Smooth muscle cell (in vitro differentiated cells): ENCODE measurements at regions not wholly inside any gene's neighbourhood (a gene's known extent, or its start where the extent isn't known, plus 50 kb on each side); places are given as distances from the start of the nearest gene placed in this dataset.
"Not testable (repeated sequence)": the region's sequence is repeated elsewhere in the genome, so short reads cannot be mapped to it uniquely, and the experiment has no call there.

Experiments
- DNase-seq: peaks from one replicate; lab custom pipeline; 2025; ENCODE audit not compliant: unreplicated experiment; lab: John Stamatoyannopoulos, UW
- H2AFZ ChIP-seq: fragments of 200-600 bp; sonication (generic); 2 replicates; pipeline ENCODE4 v1.6.0; 2016; ENCODE audit warnings: antibody characterized with exemption, low read depth, mild to moderate bottlenecking
- H3F3A ChIP-seq: fragments of 200-600 bp; sonication (generic); 2 replicates; pipeline ENCODE4 v1.6.0; 2017; ENCODE audit warnings: antibody characterized with exemption, low read depth
- H3K27ac ChIP-seq: fragments of 200-600 bp; sonication (generic); 2 replicates; pipeline ENCODE4 v1.5.1; 2016; ENCODE audit warnings: low read depth, mild to moderate bottlenecking
- H3K27me3 ChIP-seq: fragments of 200-600 bp; sonication (generic); 2 replicates; pipeline ENCODE4 v1.6.1; 2016; ENCODE audit warnings: low read depth, mild to moderate bottlenecking
- H3K36me3 ChIP-seq: fragments of 200-600 bp; sonication (generic); 2 replicates; pipeline ENCODE4 v1.5.1; 2016; ENCODE audit warnings: low read depth
- H3K4me1 ChIP-seq: fragments of 200-600 bp; sonication (generic); 2 replicates; pipeline ENCODE4 v1.5.1; 2016; ENCODE audit warnings: low read depth
- H3K4me2 ChIP-seq: fragments of 200-600 bp; sonication (generic); 2 replicates; pipeline ENCODE4 v1.6.0; 2016; ENCODE audit warnings: mild to moderate bottlenecking
- H3K4me3 ChIP-seq: fragments of 200-600 bp; sonication (generic); 2 replicates; pipeline ENCODE4 v1.5.1; 2016; ENCODE audit warnings: mild to moderate bottlenecking
- H3K79me2 ChIP-seq: fragments of 200-600 bp; sonication (generic); 2 replicates; pipeline ENCODE4 v1.6.0; 2016; ENCODE audit warnings: low read depth, mild to moderate bottlenecking
- H3K9ac ChIP-seq: fragments of 200-600 bp; sonication (generic); 2 replicates; pipeline ENCODE4 v1.6.0; 2016; ENCODE audit warnings: low read depth
- H3K9me3 ChIP-seq: fragments of 200-600 bp; sonication (generic); replicated peaks from 2 replicates; pipeline ENCODE4 v1.5.1; 2016; ENCODE audit warnings: low read depth
- H4K20me1 ChIP-seq: fragments of 200-600 bp; sonication (generic); 2 replicates; pipeline ENCODE4 v1.6.0; 2016; ENCODE audit warnings: low read depth
- WGBS: methylation state at CpG from one replicate; pipeline ENCODE4 v1.1.7; 2016; ENCODE audit warnings: low lambda C conversion rate; 5-methylcytosine and 5-hydroxymethylcytosine counted together
- TF ChIP-seq, protein P1 (sequence below): fragments of 200-600 bp; sonication (generic); IDR thresholded peaks from 2 replicates; pipeline ENCODE4 v1.5.1; 2017; ENCODE audit warnings: borderline replicate concordance, mild to moderate bottlenecking, antibody characterized with exemption; ENCODE audit not compliant: insufficient read depth, poor library complexity, severe bottlenecking

DNA sequence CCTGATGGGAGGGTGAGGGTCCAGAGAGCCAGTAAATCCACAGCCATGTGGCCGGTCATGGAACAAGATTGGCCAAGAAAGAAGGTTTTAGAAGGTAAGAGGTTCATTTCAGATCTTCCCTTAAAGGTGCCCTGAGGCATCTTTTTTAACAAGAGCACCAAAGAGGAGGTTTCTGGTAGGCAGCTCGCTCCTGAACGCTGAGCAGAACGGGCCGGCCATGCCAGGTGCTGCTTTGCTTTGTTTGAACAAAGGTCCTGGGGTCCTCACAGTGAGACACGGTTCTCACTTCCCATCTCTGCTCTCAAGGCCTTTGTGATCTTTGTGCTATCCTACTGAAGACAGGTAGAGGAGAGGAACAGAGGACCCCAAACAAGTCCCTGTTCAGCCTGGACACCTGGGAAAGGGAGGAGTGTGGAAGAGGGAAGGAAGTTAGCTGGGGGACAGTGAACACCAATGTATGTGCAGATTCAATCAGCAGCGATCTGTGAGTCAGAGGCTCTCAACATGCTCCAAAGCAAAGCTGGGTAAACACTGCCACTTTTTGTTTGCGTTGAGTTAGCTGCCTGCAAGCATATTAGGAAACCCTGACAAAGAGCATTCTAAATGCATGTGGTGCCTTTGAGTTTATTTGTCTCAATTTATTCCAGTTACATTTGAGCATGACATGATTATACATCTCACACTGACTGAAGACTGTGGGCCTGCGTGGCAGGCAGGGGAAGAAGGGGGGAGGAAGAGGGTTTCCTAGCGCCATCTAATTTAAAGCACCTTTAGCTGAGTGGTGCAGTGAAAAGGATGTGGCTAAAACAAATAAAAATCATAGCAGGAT is 102.4 kb downstream of the ASB1 start:
- TF ChIP-seq, protein P1, sequence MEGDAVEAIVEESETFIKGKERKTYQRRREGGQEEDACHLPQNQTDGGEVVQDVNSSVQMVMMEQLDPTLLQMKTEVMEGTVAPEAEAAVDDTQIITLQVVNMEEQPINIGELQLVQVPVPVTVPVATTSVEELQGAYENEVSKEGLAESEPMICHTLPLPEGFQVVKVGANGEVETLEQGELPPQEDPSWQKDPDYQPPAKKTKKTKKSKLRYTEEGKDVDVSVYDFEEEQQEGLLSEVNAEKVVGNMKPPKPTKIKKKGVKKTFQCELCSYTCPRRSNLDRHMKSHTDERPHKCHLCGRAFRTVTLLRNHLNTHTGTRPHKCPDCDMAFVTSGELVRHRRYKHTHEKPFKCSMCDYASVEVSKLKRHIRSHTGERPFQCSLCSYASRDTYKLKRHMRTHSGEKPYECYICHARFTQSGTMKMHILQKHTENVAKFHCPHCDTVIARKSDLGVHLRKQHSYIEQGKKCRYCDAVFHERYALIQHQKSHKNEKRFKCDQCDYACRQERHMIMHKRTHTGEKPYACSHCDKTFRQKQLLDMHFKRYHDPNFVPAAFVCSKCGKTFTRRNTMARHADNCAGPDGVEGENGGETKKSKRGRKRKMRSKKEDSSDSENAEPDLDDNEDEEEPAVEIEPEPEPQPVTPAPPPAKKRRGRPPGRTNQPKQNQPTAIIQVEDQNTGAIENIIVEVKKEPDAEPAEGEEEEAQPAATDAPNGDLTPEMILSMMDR: no peak
- Histone ChIP-seq H3K4me2 (no peak overlapping the region), H3K4me3 (no peak overlapping the region), H3F3A (no peaks in the 10 kb centered on the region), H4K20me1 (no peaks in the 10 kb centered on the region), H3K9me3 (no peaks in the 10 kb centered on the region), H3K36me3 (no peaks in the 10 kb centered on the region), H3K79me2 (no peaks in the 10 kb centered on the region), H3K4me1 (no peaks in the 10 kb centered on the region), H3K27me3 (no peaks in the 10 kb centered on the region), H3K9ac (no peak overlapping the region), H3K27ac (no peak overlapping the region), H2AFZ (no peak overlapping the region)
- DNase-seq: no peak
- 82% methylated on average over 10 of the region's 10 CpGs for WGBS

DNA sequence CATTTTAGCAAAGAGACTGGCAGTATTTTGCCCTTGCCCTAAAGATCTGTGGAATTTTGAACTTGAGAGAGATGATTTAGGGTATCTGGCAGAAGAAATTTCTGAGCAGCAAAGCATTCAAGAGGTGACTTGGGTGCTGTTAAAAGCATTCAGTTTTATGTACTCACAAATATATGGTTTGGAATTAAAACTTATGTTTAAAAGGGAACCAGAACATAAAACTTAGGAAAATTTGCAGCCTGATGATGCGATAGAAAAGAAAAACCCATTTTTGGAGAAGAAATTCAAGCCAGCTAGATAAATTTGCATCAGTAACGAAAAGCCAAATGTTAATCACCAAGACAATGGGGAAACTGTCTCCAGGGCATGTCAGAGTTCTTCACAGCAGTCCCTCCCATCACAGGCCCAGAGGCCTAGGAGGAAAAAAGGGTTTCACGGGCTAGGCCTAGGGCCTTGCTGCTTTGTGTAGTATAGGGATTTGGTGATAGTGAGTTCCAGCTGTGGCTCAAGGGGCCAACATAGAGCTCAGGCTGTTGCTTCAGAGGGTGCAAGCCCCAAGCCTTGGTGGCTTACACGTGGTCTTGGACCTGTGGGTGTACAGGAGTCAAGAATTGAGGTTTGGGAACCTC is 104.4 kb downstream of the ASB1 start:
- not testable (repeated sequence) for H3K9ac ChIP-seq, DNase-seq, H3F3A ChIP-seq, H3K27me3 ChIP-seq, H3K27ac ChIP-seq, H3K36me3 ChIP-seq, H4K20me1 ChIP-seq, H3K9me3 ChIP-seq, H3K4me1 ChIP-seq, H3K4me3 ChIP-seq, H3K79me2 ChIP-seq, H3K4me2 ChIP-seq, H2AFZ ChIP-seq
- 74% methylated on average over 4 of the region's 4 CpGs for WGBS

DNA sequence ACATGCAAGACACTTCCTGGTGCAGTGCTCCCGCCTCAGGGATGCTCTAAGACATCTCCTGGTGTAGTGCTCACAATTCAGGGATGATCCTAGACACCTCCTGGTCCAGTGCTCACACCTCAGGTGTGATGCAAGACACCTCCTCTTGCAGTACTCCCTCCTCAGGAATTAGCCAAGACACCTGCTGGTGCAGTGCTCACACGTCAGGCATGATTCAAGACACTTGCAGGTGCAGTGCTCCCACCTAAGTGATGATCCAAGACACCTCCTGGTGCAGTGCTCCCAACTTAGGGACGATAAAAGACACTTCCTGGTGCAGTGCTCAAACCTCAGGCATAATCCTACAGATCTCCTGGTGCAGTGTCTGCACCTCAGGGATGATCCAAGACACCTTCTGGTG is 117.0 kb downstream of the ASB1 start:
- not testable (repeated sequence) for H3K9me3 ChIP-seq, H3K27me3 ChIP-seq, H3F3A ChIP-seq, H3K36me3 ChIP-seq, H2AFZ ChIP-seq, DNase-seq, H3K79me2 ChIP-seq, H3K27ac ChIP-seq, H4K20me1 ChIP-seq, H3K4me2 ChIP-seq, H3K4me1 ChIP-seq, H3K4me3 ChIP-seq, H3K9ac ChIP-seq
- 65% methylated on average over 3 of the region's 3 CpGs for WGBS

DNA sequence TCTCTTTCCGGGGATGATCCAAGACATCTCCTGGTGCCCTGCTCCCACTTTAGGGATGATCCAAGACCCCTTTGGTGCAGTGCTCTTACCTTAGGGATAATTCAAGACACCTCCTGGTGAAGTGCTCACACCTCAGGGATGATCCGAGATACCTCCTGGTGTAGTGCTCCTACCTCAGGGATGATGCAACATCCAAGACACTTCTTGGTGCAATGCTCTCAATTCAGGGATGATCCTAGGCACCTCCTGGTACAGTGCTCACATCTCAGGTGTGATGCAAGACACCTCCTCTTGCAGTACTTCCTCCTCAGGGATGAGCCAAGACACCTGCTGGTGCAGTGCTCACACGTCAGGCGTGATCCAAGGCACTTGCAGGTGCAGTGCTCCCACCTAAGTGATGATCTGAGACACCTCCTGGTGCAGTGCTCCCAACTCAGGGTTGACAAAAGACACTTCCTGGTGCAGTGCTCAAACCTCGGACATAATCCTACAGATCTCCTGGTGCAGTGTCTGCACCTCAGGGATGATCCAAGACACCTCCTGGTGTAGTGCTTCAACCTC is 122.3 kb downstream of the ASB1 start:
- no peaks in the 10 kb centered on the region for H3K79me2 ChIP-seq
- no peak for DNase-seq
- H3K36me3 ChIP-seq: no peaks in the 10 kb centered on the region
- WGBS: 85% methylated on average over 5 of the region's 5 CpGs
- no peaks in the 10 kb centered on the region for H3F3A ChIP-seq
- H3K27ac ChIP-seq: no peak overlapping the region
- no peak overlapping the region for H3K4me2 ChIP-seq
- no peak overlapping the region for H3K4me3 ChIP-seq
- no peak overlapping the region for H3K9ac ChIP-seq
- no peaks in the 10 kb centered on the region for H3K4me1 ChIP-seq
- TF ChIP-seq, protein P1: no peak
- no peak overlapping the region for H2AFZ ChIP-seq
- no peaks in the 10 kb centered on the region for H4K20me1 ChIP-seq
- H3K27me3 ChIP-seq: no peaks in the 10 kb centered on the region
- no peaks in the 10 kb centered on the region for H3K9me3 ChIP-seq
